Panc1 (cell line): ENCODE measurements at regions not wholly inside any gene's neighbourhood (a gene's known extent, or its start where the extent isn't known, plus 50 kb on each side); places are given as distances from the start of the nearest gene placed in this dataset.

ENCODE experiments used
- ATAC-seq: fragments of 200-7000 bp; cut with Tn5 transposase; 2 replicates; pipeline ENCODE4 v1.9.1; 2020; ENCODE audit warnings: mild to moderate bottlenecking, moderate library complexity
- BruUV-seq: library from RNA; stranded (reverse); fragments of 400-500 nt; replicated peaks from 2 replicates; lab custom pipeline; 2021; lab: Mats Ljungman, UMichigan
- CTCF ChIA-PET: fragments of 300-600 bp; sonication (Branson Sonifier 250); formaldehyde crosslinking; loops from one replicate; lab custom pipeline; 2022; ENCODE audit warnings: antibody characterized with exemption; lab: Charles Lee
- POLR2A ChIA-PET: fragments of 300-600 bp; sonication (Branson Sonifier 250); formaldehyde crosslinking; loops from one replicate; lab custom pipeline; 2022; ENCODE audit warnings: antibody characterized with exemption; lab: Charles Lee
- DNase-seq: peaks from one replicate; pipeline ENCODE4 v3.0.0-alpha.2; 2010; ENCODE audit warnings: low read depth, low spot score
- H3K27ac ChIP-seq: 2 replicates; pipeline ENCODE4 v1.5.1; 2011; ENCODE audit warnings: mild to moderate bottlenecking, low read length, inconsistent platforms
- H3K27me3 ChIP-seq: fragments of 200-500 bp; sonication (Bioruptor generic); 2 replicates; pipeline ENCODE4 v1.6.0; 2014; ENCODE audit warnings: low read length, inconsistent platforms; ENCODE audit not compliant: control insufficient read depth, insufficient read depth
- H3K36me3 ChIP-seq: fragments of 200-500 bp; sonication (Bioruptor generic); 2 replicates; pipeline ENCODE4 v1.5.1; 2014; ENCODE audit warnings: inconsistent platforms, mild to moderate bottlenecking, low read length, moderate library complexity; ENCODE audit not compliant: control insufficient read depth, insufficient read depth
- H3K4me1 ChIP-seq: 2 replicates; pipeline ENCODE4 v1.5.1; 2011; ENCODE audit warnings: inconsistent platforms, mild to moderate bottlenecking, low read length, moderate library complexity; ENCODE audit not compliant: control insufficient read depth, insufficient read depth
- H3K4me3 ChIP-seq, 2 experiments: 2 replicates each; pipeline ENCODE4 v1.5.1; 2011 to 2012; ENCODE audit warnings: low read depth in 2 of 2, low read length in 2 of 2, mild to moderate bottlenecking in 2 of 2, inconsistent platforms in 1 of 2, moderate library complexity in 1 of 2
- H3K9me3 ChIP-seq: fragments of 200-500 bp; sonication (Bioruptor generic); 2 replicates; pipeline ENCODE4 v1.5.1; 2014; ENCODE audit warnings: low read depth, mild to moderate bottlenecking, inconsistent platforms, low read length, moderate library complexity; ENCODE audit not compliant: control insufficient read depth, insufficient read depth
- CTCF ChIP-seq: fragments of 450-650 bp; IDR thresholded peaks from 2 replicates; pipeline ENCODE4 v1.5.1; 2017; ENCODE audit warnings: mild to moderate bottlenecking
- POLR2AphosphoS5 ChIP-seq: IDR thresholded peaks from 2 replicates; pipeline ENCODE4 v1.6.1; 2012; ENCODE audit warnings: mild to moderate bottlenecking, low read depth, low read length, moderate library complexity
- REST ChIP-seq, 2 experiments: IDR thresholded peaks; 2 replicates each; pipeline ENCODE4 v1.6.1; 2011 to 2012; ENCODE audit warnings: low read depth in 2 of 2, control low read depth in 1 of 2, low read length in 1 of 2, mild to moderate bottlenecking in 1 of 2, moderate library complexity in 1 of 2; ENCODE audit not compliant: insufficient read depth in 1 of 2
- SIN3A ChIP-seq: IDR thresholded peaks from 2 replicates; pipeline ENCODE4 v1.6.1; 2012; ENCODE audit warnings: low read depth, mild to moderate bottlenecking, low read length, moderate library complexity, borderline replicate concordance; ENCODE audit not compliant: insufficient read depth
- TCF7L2 ChIP-seq: IDR thresholded peaks from 2 replicates; pipeline ENCODE4 v1.6.1; 2011; ENCODE audit warnings: mild to moderate bottlenecking, low read depth, low read length, inconsistent platforms
- in situ Hi-C: cut with HindIII; loops from 2 replicates; pipeline ENCODE4 v1.10.0; 2016; ENCODE audit warnings: low sequenced_read_pairs, low pct_unique_long_range_greater_than_20kb
- intact Hi-C: fragments of 100-400 bp; cut with micrococcal nuclease; formaldehyde crosslinking; loops from one replicate; pipeline ENCODE4 v1.10.0; 2022; ENCODE audit not compliant: unreplicated experiment

- Histone ChIP-seq H3K9me3 (no peaks in the 10 kb centered on the region), H3K36me3 (no peaks in the 10 kb centered on the region), H3K4me3 (no peak overlapping the region), H3K27ac (no peak overlapping the region), H3K4me1 (no peaks in the 10 kb centered on the region), H3K27me3 (no peaks in the 10 kb centered on the region)
- no TSS peak for BruUV-seq
- no peak for TF ChIP-seq SIN3A
- no peak for TF ChIP-seq POLR2AphosphoS5
- no peak for TF ChIP-seq REST (IDR thresholded peaks at IDR 0.05; ENCODE audit: insufficient read depth in 1 of 2, low read depth in 2 of 2, low read length in 1 of 2)
- no peak for TF ChIP-seq TCF7L2
- no peak for TF ChIP-seq CTCF
- ChIA-PET CTCF (no interaction called here), POLR2A (no interaction called here)
- DNase-seq = no peak
- in situ Hi-C loops (no loop called here), intact Hi-C loops (no loop called here)
- no peak for ATAC-seq
These were observed 144.6 kb upstream of the KIT start for GRCh38 chr4:54513204-54513603.

DNA sequence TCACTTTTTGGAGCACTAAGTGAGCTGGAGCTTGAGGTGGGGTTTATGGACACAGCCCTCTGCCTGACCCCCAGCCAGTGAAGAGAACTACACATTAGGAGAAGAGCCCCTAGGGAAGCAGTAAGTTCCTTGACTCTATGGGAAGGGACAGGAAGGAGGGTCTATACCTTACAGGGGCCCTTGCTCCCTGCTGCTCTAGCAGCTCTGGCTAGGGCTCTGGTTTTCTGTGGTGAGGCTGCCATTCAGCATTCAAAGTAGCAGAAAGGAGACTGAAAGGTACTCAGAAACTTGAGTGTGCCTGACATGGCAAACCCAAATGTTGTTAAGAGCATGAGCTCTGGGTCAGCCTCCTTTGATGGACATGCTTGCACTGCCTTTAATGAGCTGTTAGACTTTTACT lies 144.0 kb upstream of the KIT start:
- Histone ChIP-seq H3K36me3 (no peaks in the 10 kb centered on the region), H3K4me1 (no peaks in the 10 kb centered on the region), H3K27ac (no peak overlapping the region), H3K9me3 (no peaks in the 10 kb centered on the region), H3K27me3 (no peaks in the 10 kb centered on the region), H3K4me3 (no peak overlapping the region)
- DNase-seq = no peak
- intact Hi-C loops (no loop called here), in situ Hi-C loops (no loop called here)
- POLR2A ChIA-PET = no interaction called here
- no TSS peak for BruUV-seq
- CTCF ChIA-PET = interaction anchor here (0.6 kb wide), 1 partner anchor 115 kb away, joined by 6 read pairs; no protein-coding TSS in a partner anchor
- TF ChIP-seq TCF7L2 (no peak), REST (IDR thresholded peaks at IDR 0.05; ENCODE audit: insufficient read depth in 1 of 2, low read depth in 2 of 2, low read length in 1 of 2) (no peak), SIN3A (no peak), POLR2AphosphoS5 (no peak), CTCF (no peak)
- ATAC-seq = no peak
